ENCODE measurements at regions not wholly inside any gene's neighbourhood (a gene's known extent, or its start where the extent isn't known, plus 50 kb on each side); places are given as distances from the start of the nearest gene placed in this dataset.
A peak's percentile ranks its signal among the peaks of the same experiment; 100 is the strongest.

- POLR2A ChIA-PET, result no interaction called here
- no peak overlapping the region for H3K27ac ChIP-seq (ENCODE audit: low read depth, low read length)
- no peak overlapping the region for H3K4me3 ChIP-seq (ENCODE audit: low read depth, low read length)
- no peaks in the 10 kb centered on the region for H3K27me3 ChIP-seq (ENCODE audit: control insufficient read depth, insufficient read depth, low read length)
- CTCF ChIA-PET, result no interaction called here
- no peak for TF ChIP-seq CTCF (IDR thresholded peaks at IDR 0.05; ENCODE audit: low read depth, low read length)
- DNase-seq (ENCODE audit: low read depth, low spot score), result no peak
- no peaks in the 10 kb centered on the region for H3K9me3 ChIP-seq (ENCODE audit: control insufficient read depth, insufficient read depth, low read length)
Measured at GRCh38 chr5:90142541-90142940, 267.0 kb downstream of the CETN3 start.

GRCh38 chr5:90141984-90142383 is 267.6 kb downstream of the CETN3 start:
- ChIA-PET CTCF (no interaction called here), POLR2A (no interaction called here)
- no peak for TF ChIP-seq CTCF (IDR thresholded peaks at IDR 0.05; ENCODE audit: low read depth, low read length)
- DNase-seq (ENCODE audit: low read depth, low spot score), result no peak
- H3K27me3 ChIP-seq (ENCODE audit: control insufficient read depth, insufficient read depth, low read length), result no peaks in the 10 kb centered on the region
- no peak overlapping the region for H3K4me3 ChIP-seq (ENCODE audit: low read depth, low read length)
- H3K9me3 ChIP-seq (ENCODE audit: control insufficient read depth, insufficient read depth, low read length), result peaks cover 3% of the 10 kb centered on the region; the same call in 1 of the 2 replicates
- H3K27ac ChIP-seq (ENCODE audit: low read depth, low read length), result no peak overlapping the region

GRCh38 chr5:90136952-90137528 is 272.5 kb downstream of the CETN3 start:
- TF ChIP-seq CTCF (IDR thresholded peaks at IDR 0.05; ENCODE audit: low read depth, low read length), result no peak
- Histone ChIP-seq H3K9me3 (ENCODE audit: control insufficient read depth, insufficient read depth, low read length) (peaks cover 8% of the 10 kb centered on the region; the same call in 1 of the 2 replicates), H3K27ac (ENCODE audit: low read depth, low read length) (no peak overlapping the region), H3K4me3 (ENCODE audit: low read depth, low read length) (no peak overlapping the region), H3K27me3 (ENCODE audit: control insufficient read depth, insufficient read depth, low read length) (no peaks in the 10 kb centered on the region)
- DNase-seq (ENCODE audit: low read depth, low spot score), result no peak
- CTCF ChIA-PET, result no interaction called here
- POLR2A ChIA-PET, result no interaction called here

- H3K4me3 ChIP-seq (ENCODE audit: low read depth, low read length), result no peak overlapping the region
- DNase-seq (ENCODE audit: low read depth, low spot score), result no peak
- ChIA-PET POLR2A (no interaction called here), CTCF (no interaction called here)
- no peaks in the 10 kb centered on the region for H3K27me3 ChIP-seq (ENCODE audit: control insufficient read depth, insufficient read depth, low read length)
- no peak overlapping the region for H3K27ac ChIP-seq (ENCODE audit: low read depth, low read length)
- peaks cover 8% of the 10 kb centered on the region; the same call in 1 of the 2 replicates for H3K9me3 ChIP-seq (ENCODE audit: control insufficient read depth, insufficient read depth, low read length)
- no peak for TF ChIP-seq CTCF (IDR thresholded peaks at IDR 0.05; ENCODE audit: low read depth, low read length)
Measured at GRCh38 chr5:90135779-90136378, 273.7 kb downstream of the CETN3 start.

GRCh38 chr5:90134892-90135291 is 274.7 kb downstream of the CETN3 start:
- H3K9me3 ChIP-seq (ENCODE audit: control insufficient read depth, insufficient read depth, low read length), result peaks cover 8% of the 10 kb centered on the region; the same call in 1 of the 2 replicates
- H3K27ac ChIP-seq (ENCODE audit: low read depth, low read length), result no peak overlapping the region
- no peaks in the 10 kb centered on the region for H3K27me3 ChIP-seq (ENCODE audit: control insufficient read depth, insufficient read depth, low read length)
- no peak overlapping the region for H3K4me3 ChIP-seq (ENCODE audit: low read depth, low read length)
- POLR2A ChIA-PET, result no interaction called here
- CTCF ChIA-PET, result no interaction called here
- peak; percentile 36 for DNase-seq (ENCODE audit: low read depth, low spot score)
- no peak for TF ChIP-seq CTCF (IDR thresholded peaks at IDR 0.05; ENCODE audit: low read depth, low read length)

Data from AG04450 (cell line).